B cell (primary cell): ENCODE measurements at regions not wholly inside any gene's neighbourhood (a gene's known extent, or its start where the extent isn't known, plus 50 kb on each side); places are given as distances from the start of the nearest gene placed in this dataset.
"Not testable (repeated sequence)": the region's sequence is repeated elsewhere in the genome, so short reads cannot be mapped to it uniquely, and the experiment has no call there.

Experiments
- ATAC-seq: fragments of 200-7000 bp; cut with Tn5 transposase; one replicate; pipeline ENCODE4 v1.10.0; 2021; ENCODE audit warnings: low read depth, mild to moderate bottlenecking, moderate number of reproducible peaks, moderate library complexity
- CTCF ChIA-PET: fragments of 350-600 bp; sonication (Branson Sonifier 250); formaldehyde crosslinking; loops from one replicate; lab custom pipeline; 2021; ENCODE audit warnings: antibody characterized with exemption, inconsistent platforms; lab: Charles Lee
- POLR2A ChIA-PET: fragments of 350-600 bp; sonication (Branson Sonifier 250); formaldehyde crosslinking; loops from one replicate; lab custom pipeline; 2021; ENCODE audit warnings: antibody characterized with exemption; lab: Charles Lee
- DNase-seq: peaks from one replicate; pipeline ENCODE4 v3.0.0; 2013
- H2AFZ ChIP-seq: 2 replicates; pipeline ENCODE4 v1.6.1; 2012; ENCODE audit warnings: mild to moderate bottlenecking, low read depth, low read length; ENCODE audit not compliant: insufficient read depth, poor library complexity, severe bottlenecking
- H3K27ac ChIP-seq, 2 donors: 1 replicate in 1 of 2; 2 replicates in 1 of 2; pipeline ENCODE4 v1.5.1; 2012 to 2013; ENCODE audit warnings: low read length in 2 of 2, mild to moderate bottlenecking in 2 of 2, moderate library complexity in 1 of 2
- H3K27me3 ChIP-seq, 4 experiments: fragments of 200-600 bp in 1 of 4; sonication (generic) in 1 of 4; replicated peaks in 1 of 4; 1 replicate in 2 of 4; 2 replicates in 2 of 4; pipeline versions ENCODE4 v1.6.1 to v1.7.0; 2013 to 2016; ENCODE audit warnings: low read length in 3 of 4, mild to moderate bottlenecking in 2 of 4, mixed read lengths in 1 of 4, moderate library complexity in 1 of 4; ENCODE audit not compliant: insufficient read depth in 4 of 4, control insufficient read depth in 3 of 4; ENCODE audit errors: control extremely low read depth in 1 of 4
- H3K36me3 ChIP-seq, 2 experiments: replicated peaks in 1 of 2; 1 replicate in 1 of 2; 2 replicates in 1 of 2; pipeline versions ENCODE4 v1.6.1 to v1.7.1; 2013; ENCODE audit warnings: low read length in 1 of 2; ENCODE audit not compliant: insufficient read depth in 2 of 2, control insufficient read depth in 1 of 2; ENCODE audit errors: control extremely low read depth in 1 of 2, extremely low read depth in 1 of 2
- H3K4me1 ChIP-seq, 2 donors: fragments of 200-600 bp in 1 of 2; sonication (generic) in 1 of 2; 1 replicate in 1 of 2; 2 replicates in 1 of 2; pipeline versions ENCODE4 v1.5.1 to v1.6.1; 2013 to 2017; ENCODE audit warnings: low read length in 2 of 2; ENCODE audit not compliant: control insufficient read depth in 2 of 2, insufficient read depth in 2 of 2
- H3K4me2 ChIP-seq: replicated peaks from 2 replicates; pipeline ENCODE3; 2012; ENCODE audit warnings: mild to moderate bottlenecking, low read depth, low read length; ENCODE audit not compliant: poor library complexity, severe bottlenecking
- H3K4me3 ChIP-seq, 5 experiments: fragments of 200-600 bp in 1 of 5; sonication (generic) in 1 of 5; 1 replicate in 3 of 5; 2 replicates in 2 of 5; pipeline versions ENCODE4 v1.5.1 to v1.7.0; 2011 to 2016; ENCODE audit warnings: low read length in 4 of 5, mild to moderate bottlenecking in 4 of 5, low read depth in 2 of 5, control low read depth in 1 of 5, moderate library complexity in 1 of 5; ENCODE audit not compliant: insufficient read depth in 1 of 5; ENCODE audit errors: control extremely low read depth in 1 of 5, extremely low read depth in 1 of 5
- H3K79me2 ChIP-seq: fragments of 200-600 bp; sonication (generic); one replicate; pipeline ENCODE4 v1.6.0; 2016; ENCODE audit warnings: low read length; ENCODE audit not compliant: control insufficient read depth, insufficient read depth
- H3K9ac ChIP-seq: fragments of 200-600 bp; sonication (generic); 2 replicates; pipeline ENCODE4 v1.6.1; 2017; ENCODE audit warnings: mild to moderate bottlenecking, low read length, moderate library complexity
- H3K9me3 ChIP-seq, 3 donors: one replicate each; pipeline versions ENCODE4 v1.6.1 to v1.7.1; 2013; ENCODE audit warnings: low read length in 2 of 3; ENCODE audit not compliant: control insufficient read depth in 2 of 3, insufficient read depth in 1 of 3; ENCODE audit errors: control extremely low read depth in 1 of 3
- H4K20me1 ChIP-seq: 2 replicates; pipeline ENCODE4 v1.6.0; 2012; ENCODE audit warnings: mild to moderate bottlenecking, low read length; ENCODE audit not compliant: insufficient read depth, control insufficient read depth, poor library complexity, severe bottlenecking
- H3K27ac Mint-ChIP-seq: one replicate; pipeline ENCODE4 v1.8.0; 2021; ENCODE audit warnings: mixed read lengths
- H3K27me3 Mint-ChIP-seq: one replicate; pipeline ENCODE4 v1.8.0; 2021; ENCODE audit warnings: mixed read lengths
- H3K4me1 Mint-ChIP-seq: one replicate; pipeline ENCODE4 v1.8.0; 2021; ENCODE audit warnings: mixed read lengths
- H3K4me3 Mint-ChIP-seq: one replicate; pipeline ENCODE4 v1.8.0; 2021; ENCODE audit warnings: mixed read lengths
- H3K9me3 Mint-ChIP-seq: one replicate; pipeline ENCODE4 v1.8.0; 2022; ENCODE audit warnings: mixed read lengths; ENCODE audit not compliant: insufficient read depth
- CTCF ChIP-seq: fragments of 200-600 bp; IDR thresholded peaks from one replicate; pipeline ENCODE4 v1.8.0; 2022; ENCODE audit warnings: antibody characterized with exemption, mild to moderate bottlenecking
- EZH2 ChIP-seq: IDR thresholded peaks from 2 replicates; pipeline ENCODE4 v1.6.1; 2012; ENCODE audit warnings: borderline replicate concordance, low read depth, mild to moderate bottlenecking, moderate library complexity, low read length; ENCODE audit not compliant: insufficient read depth, poor library complexity, severe bottlenecking
- WGBS: methylation state at CpG from one replicate; pipeline ENCODE4 v1.1.5; 2013; ENCODE audit warnings: missing lambda C conversion rate; ENCODE audit not compliant: insufficient coverage; 5-methylcytosine and 5-hydroxymethylcytosine counted together
- intact Hi-C: fragments of 100-400 bp; cut with micrococcal nuclease; formaldehyde crosslinking; loops from one replicate; pipeline ENCODE4 v1.10.0; 2022

DNA sequence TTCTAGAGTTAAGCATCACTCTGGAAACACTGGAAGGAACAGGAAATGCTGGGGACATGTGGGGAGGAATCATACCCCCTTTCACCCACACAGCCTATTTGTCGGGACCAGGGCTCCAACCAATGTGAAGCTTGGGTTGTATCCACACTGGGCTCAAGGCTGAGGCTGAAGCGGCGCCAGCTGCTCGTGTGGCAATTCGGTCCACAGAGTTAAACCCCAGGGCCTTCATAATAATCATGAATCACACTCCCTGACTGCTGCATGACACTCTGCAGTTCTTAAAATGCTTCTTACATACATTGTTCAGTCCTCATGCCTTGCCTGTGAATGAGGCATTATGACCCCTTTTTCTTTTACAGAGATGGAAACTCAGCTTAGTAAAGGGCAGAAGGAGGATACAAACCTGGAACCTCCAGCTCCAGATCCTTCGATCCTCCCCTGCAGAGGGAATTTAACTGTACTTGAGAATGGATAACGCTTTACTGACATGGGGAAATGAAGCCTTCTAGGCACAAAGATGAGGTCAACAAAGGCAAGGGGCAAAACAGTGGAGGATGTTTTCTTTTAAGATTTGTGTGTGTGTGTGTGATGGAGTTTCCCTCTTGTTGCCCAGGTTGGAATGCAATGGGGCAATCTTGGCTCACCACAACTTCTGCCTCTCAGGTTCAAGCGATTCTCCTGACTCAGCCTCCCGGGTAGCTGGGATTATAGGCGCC is 72.7 kb downstream of the SOX9 start:
- H3K9me3 ChIP-seq: peaks cover 0 to 24% (median 0%) of the 10 kb centered on the region in 3 donors
- CTCF ChIA-PET: interaction anchor here (0.7 kb wide), 1 partner anchor 75 kb away, joined by 3 read pairs; no protein-coding TSS in a partner anchor
- H3K27ac Mint-ChIP-seq: no peak overlapping the region
- WGBS: 84% methylated on average over 4 of the region's 10 CpGs
- H3K27ac ChIP-seq: no peak overlapping the region
- intact Hi-C loops: no loop called here
- H3K9me3 Mint-ChIP-seq: peaks cover 4% of the 10 kb centered on the region
- H2AFZ ChIP-seq: no peak overlapping the region
- POLR2A ChIA-PET: no interaction called here
- no peak overlapping the region for H3K9ac ChIP-seq
- ATAC-seq (no peak), DNase-seq (no peak)
- H3K4me3 ChIP-seq: no peak overlapping the region
- no peaks in the 10 kb centered on the region for H4K20me1 ChIP-seq
- H3K4me3 Mint-ChIP-seq: no peak overlapping the region
- H3K36me3 ChIP-seq: no peaks in the 10 kb centered on the region
- no peaks in the 10 kb centered on the region for H3K4me1 Mint-ChIP-seq
- H3K27me3 Mint-ChIP-seq: no peaks in the 10 kb centered on the region
- H3K79me2 ChIP-seq: no peaks in the 10 kb centered on the region
- H3K4me2 ChIP-seq: no peak overlapping the region
- no peaks in the 10 kb centered on the region for H3K4me1 ChIP-seq
- TF ChIP-seq EZH2: no peak
- TF ChIP-seq CTCF: no peak
- no peaks in the 10 kb centered on the region for H3K27me3 ChIP-seq

GRCh38 chr17:72194107-72194440 is 73.3 kb downstream of the SOX9 start:
- ATAC-seq, H3K9ac ChIP-seq, H3K4me1 Mint-ChIP-seq, H2AFZ ChIP-seq, DNase-seq, H3K79me2 ChIP-seq, POLR2A ChIA-PET, H3K27me3 Mint-ChIP-seq, H4K20me1 ChIP-seq, H3K4me3 ChIP-seq, H3K36me3 ChIP-seq, H3K27me3 ChIP-seq, H3K27ac Mint-ChIP-seq, H3K4me1 ChIP-seq, H3K27ac ChIP-seq, intact Hi-C loops, H3K4me2 ChIP-seq, H3K4me3 Mint-ChIP-seq, H3K9me3 Mint-ChIP-seq: not testable (repeated sequence)
- CTCF ChIA-PET: interaction anchor here (0.7 kb wide), 1 partner anchor 75 kb away, joined by 3 read pairs; no protein-coding TSS in a partner anchor
- WGBS: 91% methylated on average over 6 of the region's 10 CpGs
- peaks cover 0 to 24% (median 0%) of the 10 kb centered on the region in 3 donors for H3K9me3 ChIP-seq
